HG03460 (cell line): ENCODE measurements at regions not wholly inside any gene's neighbourhood (a gene's known extent, or its start where the extent isn't known, plus 50 kb on each side); places are given as distances from the start of the nearest gene placed in this dataset.
"Not testable (repeated sequence)": the region's sequence is repeated elsewhere in the genome, so short reads cannot be mapped to it uniquely, and the experiment has no call there.

ENCODE experiments used
- ATAC-seq: cut with Tn5 transposase; IDR thresholded peaks from one replicate; pipeline ENCODE4 v1.9.1; 2021; ENCODE audit not compliant: unreplicated experiment

DNA sequence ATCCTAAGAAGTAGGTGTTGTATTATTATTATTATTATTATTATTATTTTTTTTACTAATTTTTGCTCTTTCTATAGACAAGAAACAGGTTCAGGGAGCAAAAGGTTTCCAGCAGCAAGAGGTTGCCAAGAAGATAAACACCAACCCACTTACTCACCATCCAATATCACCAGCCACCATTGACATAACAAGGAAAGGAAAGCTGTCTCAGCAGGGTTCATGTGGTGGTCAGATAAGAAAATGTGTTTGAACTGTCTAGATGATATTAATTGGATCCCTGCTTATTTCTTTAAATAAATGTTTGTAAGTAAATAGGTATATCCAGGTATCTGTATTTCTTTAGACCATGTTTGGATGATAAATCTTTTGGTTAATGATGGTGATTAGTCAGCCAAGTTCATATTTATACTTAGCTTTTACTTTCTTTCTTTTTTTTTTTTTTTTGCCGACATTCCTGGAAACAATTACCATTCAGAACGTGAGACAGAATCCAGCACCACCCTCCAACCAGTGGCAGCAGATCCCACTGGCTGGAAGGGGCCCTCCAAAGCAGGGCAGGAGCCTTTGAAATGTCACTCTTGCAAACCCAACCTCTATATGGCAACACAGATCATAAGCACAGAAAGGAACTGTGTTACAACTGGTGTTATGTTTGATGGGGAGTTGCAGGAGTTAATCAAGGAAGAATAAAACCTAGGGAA lies 139.2 kb upstream of the ECI2 start:
- ATAC-seq, result no peak

DNA sequence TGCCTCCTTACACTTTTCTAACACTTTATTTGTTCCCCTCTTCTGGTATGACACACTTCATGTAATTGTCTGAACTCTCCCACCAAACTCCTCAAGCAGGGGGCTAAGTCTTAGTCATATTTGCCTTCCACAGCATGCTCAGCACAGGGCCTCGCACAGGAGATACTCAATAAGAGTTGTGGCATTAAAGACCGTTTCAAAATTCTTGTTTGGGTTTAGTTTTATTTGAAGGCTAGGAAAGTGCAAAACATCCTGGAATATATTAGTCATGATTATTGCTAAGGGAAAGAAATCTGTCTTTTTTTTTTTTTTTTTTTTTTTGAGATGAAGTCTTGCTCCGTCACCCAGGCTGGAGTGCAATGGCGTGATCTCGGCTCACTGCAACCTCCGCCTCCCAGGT lies 137.6 kb upstream of the ECI2 start:
- ATAC-seq, result no peak

DNA sequence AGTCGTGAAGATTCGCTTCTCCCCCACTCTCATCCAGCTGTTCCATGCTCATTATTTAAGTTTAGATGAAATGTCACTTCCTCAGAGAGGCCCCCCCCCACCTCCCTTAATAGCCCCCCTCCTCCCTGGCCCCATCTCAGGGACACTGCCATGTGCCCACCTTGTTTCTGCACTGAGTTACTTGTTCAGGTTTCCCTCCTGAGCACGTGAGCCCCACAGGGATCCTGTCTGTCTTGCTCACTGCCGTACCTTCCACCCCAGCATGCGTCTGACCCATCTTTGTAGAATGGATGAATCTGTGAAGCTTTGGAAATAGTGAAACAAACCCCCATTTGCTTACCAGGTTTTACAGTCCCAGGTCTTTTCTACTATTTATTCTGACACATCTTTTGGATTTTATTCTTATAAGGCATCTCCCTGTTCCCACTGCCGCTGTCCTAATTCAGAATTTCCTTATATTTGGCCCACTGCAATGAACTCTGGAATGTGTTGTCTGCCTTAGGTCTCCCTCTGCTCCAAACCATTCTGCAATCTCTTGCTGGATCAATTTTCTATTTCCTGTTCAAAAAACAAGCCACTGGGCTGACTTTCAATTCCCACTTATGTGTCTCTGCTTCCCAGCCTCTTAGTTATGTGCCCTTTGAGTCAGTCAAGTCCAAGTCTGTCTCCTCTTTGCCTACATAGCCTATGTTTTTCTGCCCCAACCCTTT lies 136.5 kb upstream of the ECI2 start:
- ATAC-seq, result no peak

DNA sequence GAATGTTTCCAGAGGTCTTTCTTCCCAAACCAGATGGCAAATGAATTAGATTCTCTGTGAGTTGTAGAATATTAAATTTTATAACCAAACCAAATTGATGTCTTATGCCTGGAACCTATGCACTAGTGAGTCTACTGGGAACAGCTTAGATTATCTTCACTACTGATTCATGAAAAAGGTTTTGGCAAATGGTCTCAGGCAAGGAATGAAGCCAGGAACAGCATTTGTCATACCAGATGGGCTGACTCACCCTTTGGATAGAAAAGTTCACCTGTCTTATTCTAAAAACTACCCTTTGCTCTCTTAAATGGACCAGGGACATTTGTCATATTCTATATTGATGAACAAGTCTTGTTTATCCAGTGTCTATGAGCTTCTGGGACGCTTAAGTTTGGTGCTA lies 135.4 kb upstream of the ECI2 start:
- no peak for ATAC-seq

DNA sequence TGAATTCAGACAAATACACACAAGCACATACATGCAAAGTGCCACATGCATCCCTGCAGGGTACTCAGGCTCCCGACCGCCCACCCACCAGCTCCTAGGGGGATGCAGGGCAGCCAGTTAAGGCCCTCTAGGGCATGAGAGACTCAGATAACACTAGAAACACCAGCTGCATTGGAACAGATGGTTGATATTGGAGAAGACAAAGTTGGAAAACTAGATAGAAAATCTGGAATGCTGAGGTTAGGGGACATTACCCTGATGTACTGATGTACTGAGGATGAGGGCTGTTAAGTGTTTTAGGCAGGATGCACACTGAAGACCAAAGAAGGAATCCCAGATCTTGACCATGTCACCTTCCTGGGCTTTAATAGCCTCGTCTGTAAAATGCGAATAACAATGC lies 134.6 kb upstream of the ECI2 start:
- ATAC-seq, result no peak

DNA sequence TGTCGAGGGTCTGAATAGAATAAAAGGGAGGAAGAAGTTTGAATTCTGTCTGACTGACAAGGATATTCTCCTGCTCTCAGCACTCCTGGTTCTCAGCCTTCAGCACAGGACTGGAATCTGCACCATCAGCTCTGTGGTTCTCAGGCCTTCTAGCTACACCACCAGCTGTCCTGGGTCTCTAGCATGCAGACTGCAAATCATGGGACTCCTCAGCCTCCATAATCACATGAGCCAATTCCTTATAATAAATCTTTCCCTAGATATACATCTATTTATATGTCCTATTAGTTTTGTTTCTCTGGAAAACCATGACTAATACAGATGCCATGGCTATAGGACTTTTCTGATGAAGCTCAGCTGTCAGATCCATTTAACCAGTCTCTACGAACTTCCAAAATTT lies 132.8 kb upstream of the ECI2 start:
- no peak for ATAC-seq

DNA sequence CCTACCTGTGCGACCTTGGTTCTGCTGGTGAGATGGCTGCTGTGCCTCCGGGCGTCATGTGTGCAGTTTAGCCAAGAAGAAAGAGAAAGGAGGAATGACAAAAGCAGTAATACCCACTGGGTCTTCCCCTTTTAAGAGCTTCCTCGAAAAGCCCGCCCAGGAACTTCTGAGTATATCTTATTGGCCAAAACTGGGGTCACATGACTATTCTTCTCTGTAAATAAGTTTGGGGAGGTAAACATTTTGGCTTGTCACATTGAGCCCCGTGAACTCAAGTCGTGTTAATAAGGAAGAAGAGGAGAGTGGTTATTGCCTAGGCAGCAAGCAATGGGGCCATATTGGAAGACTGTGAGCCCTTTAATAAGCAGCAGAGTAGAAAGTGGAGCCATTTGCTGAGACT lies 130.4 kb upstream of the ECI2 start:
- ATAC-seq, result no peak

DNA sequence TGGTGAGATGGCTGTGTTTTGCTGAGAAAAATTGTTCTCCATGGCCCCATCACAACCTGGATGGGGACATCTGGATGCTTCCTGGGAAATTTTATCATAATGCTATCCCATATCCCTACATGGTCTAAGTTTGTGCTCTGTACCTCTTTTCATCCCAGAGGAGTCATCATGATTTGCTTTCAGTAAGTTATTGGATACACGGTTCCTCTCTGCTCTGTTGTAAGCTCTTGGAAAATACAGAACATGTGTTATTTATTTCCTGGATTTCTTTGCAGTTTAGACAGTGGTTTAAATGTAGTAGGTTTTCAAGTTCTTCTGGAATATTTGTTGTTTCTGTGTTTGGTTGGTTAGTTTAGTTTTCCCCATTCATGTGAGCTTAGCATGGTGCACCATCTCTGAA lies 129.2 kb upstream of the ECI2 start:
- ATAC-seq, result no peak

DNA sequence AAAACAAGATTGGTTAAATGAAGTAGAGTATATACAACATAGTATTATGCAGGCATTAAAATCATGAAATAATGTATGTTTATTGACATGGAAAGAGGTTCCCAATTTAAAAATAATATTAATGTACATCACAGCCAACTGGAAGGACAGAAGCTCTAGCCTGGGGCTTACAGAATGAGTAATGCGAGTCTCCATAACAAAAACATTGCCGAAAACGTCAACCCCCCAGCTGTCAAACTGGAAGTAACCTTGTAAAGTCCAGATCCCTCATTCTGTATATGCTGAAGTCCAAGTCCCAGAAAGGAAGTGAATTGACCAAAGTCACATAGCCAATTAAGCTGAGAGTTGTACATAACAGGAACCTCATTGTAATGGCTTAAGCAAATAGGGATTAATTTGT lies 128.7 kb upstream of the ECI2 start:
- ATAC-seq, result no peak

DNA sequence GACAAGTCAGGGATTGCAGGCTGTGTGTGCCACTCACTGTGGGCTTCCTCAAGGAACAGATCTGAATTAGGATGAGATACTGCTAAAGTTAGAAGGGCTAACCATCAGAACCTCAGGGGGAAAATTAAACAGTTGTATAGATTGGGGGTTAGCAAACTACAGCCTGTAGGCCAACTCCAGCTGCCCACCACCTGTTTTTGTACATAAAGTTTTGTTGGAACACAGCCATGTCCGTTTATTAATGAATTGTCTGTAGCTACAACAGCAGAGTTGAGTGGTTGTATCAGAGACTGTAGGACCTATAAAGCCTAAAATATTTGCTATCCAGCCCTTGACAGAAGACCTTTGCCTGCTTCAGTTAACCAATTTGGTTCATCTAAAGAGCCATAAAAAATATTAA lies 127.2 kb upstream of the ECI2 start:
- no peak for ATAC-seq

DNA sequence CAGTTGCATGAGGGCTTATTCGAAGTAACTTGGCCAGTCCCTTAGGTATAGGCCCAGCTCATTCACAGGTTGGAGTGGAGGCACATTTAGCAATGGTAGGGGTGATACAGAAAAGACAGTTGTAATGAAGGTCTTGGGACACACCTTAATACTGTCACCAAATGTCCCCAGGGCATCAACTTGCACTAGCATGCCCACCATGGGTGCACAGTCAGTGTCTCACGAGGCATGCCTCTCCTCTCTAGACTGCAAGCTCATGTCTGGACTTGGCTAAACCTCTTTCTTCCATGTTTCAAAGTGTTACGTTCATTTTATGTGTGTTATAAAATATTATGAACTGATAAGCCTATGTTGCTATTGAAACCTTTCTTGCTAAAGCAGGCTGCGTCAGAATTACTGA lies 124.0 kb upstream of the ECI2 start:
- no peak for ATAC-seq

DNA sequence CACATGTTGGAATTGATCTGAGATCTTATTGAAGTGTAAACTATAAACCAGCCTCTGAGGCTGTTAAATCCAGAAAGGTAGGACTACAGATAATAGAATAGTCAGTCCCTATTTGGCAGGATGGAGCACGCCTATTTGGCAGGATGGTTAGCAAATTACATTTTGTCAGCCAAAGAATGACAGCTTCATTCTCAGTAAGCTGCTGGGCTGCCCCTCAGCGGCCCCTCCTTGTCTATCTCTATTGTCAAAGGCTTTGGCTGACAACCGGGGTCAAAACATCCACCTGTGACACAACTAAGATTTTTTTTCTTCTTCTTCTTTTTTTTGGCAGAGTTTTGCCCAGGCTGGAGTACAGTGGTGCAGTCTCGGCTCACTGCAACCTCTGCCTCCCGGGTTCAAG lies 123.4 kb upstream of the ECI2 start:
- ATAC-seq, result no peak

DNA sequence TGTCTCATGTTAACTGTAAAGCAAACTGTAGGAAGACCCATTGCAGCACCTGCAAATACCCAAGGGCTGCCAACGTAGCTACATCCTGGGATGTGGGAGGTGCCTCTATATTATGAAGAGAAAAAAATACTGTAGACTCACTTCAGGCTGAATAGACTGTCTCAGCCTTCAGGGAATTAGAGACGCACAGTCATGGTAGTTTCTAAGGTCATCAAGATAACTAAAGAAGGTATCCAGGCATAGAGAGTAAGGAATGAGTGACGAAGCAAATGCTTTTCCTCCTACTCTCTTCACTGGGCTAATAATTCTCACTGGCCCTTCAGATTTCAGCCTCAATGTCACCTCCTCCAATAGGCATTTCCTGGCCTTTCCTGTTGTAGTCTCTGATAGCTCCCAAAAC lies 121.6 kb upstream of the ECI2 start:
- no peak for ATAC-seq

DNA sequence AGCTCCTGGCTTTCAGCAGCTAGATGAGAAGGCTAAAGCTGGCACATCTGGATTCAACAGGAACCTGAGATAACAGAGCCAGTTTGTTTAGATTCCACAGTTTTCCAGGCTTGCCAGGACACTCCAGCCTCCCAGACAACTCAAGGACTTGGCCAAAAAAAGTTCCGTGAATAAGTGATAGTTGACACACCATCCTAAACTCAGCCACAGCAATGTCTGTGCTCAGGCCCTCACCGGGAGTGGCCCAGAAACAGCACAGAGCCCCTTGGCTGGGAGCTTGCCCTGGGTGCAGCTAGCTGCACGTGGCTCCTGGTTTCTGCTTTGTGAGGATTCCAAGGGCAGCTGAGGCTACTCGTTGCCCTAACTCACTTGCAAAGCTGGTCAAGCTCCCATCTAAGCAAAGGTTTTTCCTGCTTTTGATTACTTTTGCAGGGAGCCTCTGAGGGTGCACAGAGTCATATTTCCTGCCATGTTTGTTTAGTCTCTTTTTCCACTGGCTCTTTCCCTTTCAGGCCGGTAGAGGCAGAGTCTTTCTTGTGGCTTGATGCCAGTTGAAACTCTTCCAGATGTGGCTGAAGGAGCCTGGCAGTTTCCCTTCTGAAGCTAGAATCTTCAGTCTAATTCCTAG lies 118.3 kb upstream of the ECI2 start:
- no peak for ATAC-seq

DNA sequence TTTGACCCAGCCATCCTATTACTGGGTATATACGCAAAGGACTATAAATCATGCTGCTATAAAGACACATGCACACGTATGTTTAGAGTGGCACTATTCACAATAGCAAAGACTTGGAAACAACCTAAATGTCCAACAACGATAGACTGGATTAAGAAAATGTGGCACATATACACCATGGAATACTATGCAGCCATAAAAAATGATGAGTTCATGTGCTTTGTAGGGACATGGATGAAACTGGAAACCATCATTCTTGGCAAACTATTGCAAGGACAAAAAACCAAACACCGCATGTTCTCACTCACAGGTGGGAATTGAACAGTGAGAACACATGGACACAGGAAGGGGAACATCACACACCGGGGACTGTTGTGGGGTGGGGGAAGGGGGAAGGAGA lies 117.1 kb upstream of the ECI2 start:
- not testable (repeated sequence) for ATAC-seq

DNA sequence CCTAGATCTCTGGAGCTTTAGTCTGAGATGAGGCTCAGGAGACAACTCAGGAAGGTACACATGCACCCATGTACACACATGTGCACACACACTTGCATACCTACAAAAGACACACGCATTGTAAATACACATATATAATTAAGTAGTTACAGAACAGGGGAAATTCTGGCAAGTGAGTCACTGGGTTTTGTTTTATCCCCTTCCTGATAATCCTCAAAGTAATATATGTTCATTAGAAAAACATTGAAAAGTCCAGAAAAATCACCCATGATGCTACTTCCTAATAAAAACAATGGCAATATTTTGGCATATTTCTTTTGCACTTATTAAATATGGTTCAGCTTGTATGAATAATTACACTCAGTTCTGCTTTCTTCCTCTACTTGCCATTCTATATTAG lies 115.3 kb upstream of the ECI2 start:
- no peak for ATAC-seq

DNA sequence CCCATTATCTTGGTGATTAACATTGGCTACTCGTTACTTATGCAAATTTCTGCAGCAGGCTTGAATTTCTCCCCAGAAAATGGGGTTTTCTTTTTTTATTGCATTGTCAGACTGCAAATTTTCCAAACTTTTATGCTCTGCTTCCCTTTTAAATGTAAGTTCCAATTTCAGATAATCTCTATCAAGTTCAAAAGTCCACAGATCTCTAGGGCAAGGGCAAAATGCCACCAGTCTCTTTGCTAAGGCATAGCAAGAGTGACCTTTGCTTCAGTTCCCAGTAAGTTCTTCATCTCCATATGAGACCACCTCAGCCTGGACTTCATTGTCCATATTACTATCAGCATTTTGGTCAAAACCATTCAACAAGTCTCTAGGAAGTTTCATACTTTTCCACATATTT lies 108.5 kb upstream of the ECI2 start:
- not testable (repeated sequence) for ATAC-seq

DNA sequence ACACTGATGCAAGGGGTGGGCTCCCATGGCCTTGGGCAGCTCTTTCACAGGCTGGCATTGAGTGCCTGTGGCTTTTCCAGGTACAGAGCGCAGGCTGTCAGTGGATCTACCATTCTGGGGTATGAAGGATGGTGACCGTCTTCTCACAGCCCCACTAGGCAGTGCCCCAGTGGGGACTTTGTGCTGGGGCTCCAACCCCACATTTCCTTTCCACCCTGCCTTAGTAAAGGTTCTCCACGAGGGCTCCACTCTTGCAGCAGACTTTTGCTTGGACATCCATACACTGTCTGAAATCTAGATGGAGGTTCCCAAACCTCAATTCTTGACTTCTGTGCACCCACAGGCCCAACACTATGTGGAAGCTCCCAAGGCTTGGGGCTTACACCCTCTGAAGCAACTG lies 107.9 kb upstream of the ECI2 start:
- no peak for ATAC-seq

DNA sequence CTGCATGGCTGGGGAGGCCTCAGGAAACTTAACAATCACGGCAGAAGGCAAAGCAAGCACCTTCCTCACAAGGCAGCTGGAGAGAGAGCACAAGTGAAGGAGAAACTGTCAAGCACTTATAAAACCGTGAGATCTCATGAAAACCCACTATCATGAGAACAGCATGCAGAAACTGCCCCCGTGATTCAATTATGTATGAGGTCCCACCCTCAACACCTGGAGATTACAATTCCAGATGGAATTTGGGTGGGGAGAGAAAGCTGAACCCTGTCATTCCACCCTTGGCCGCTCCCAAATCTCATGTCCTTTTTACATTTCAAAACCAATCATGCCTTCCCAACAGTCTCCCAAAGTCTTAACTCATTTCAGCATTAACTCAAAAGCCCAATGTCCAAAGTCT lies 107.2 kb upstream of the ECI2 start:
- ATAC-seq, result no peak

DNA sequence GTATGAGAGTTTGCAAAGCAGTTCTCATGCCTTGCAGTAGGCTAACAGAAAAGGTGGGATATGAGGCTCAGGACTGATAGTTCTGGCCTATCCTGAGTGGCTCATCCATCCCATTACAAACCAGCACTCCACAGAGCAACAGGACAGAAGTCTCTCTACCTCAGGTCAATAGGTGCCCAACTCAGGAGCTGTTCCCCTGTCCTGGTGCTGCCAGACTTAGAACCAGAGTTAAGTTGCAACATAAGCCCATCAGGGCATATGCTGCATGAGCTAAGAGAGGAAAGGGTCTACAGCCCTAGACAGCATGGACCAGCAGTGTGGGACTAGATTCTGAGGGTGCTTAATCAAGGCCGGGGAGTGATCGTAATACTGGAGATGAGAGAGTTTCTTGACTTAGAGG lies 104.8 kb upstream of the ECI2 start:
- no peak for ATAC-seq

DNA sequence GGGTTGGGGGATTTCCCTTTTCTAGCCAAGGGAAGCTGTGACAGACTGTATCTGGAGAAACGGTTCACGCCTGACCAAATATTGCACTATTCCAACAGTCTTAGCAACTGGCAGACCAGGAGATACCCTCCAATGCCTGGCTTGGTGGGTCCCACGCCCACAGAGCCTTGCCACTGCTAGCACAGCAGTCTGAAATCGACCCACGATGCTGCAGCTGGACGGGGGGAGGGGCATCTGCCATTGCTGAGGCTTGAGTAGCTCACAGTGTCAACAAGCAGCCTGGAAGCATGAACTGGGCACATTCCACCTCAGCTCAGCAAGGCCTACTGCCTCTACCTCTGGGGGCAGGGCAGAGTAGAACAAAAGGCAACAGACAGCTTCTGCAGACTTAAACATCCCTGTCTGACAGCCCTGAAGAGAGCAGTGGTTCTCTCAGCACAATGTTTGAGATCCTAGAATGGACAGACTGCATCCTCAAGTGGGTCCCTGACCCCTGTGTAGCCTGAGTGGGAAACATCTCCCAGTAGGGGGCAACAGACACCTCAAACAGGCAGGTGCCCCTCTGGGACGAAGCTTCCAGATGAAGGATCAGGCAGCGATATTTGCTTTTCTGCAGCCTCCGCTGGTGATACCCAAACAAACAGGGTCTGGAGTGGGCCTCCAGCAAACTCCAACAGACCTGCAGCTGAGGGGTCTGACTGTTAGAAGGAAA lies 89.9 kb upstream of the ECI2 start:
- no peak for ATAC-seq
